SU-DHL-6 (cell line): ENCODE measurements at regions not wholly inside any gene's neighbourhood (a gene's known extent, or its start where the extent isn't known, plus 50 kb on each side); places are given as distances from the start of the nearest gene placed in this dataset.

Experiments used
- CTCF ChIP-seq: fragments of 200-600 bp; sonication (generic); IDR thresholded peaks from one replicate; pipeline ENCODE4 v1.5.1; 2017; ENCODE audit warnings: antibody characterized with exemption, mild to moderate bottlenecking, low read length, moderate library complexity; ENCODE audit not compliant: insufficient read depth, poor library complexity, severe bottlenecking
- EZH2phosphoT487 ChIP-seq: fragments of 200-600 bp; sonication (generic), shearing (Covaris generic); conservative IDR thresholded peaks from 2 replicates; pipeline ENCODE4 v1.6.1; 2018; ENCODE audit warnings: mild to moderate bottlenecking, antibody characterized with exemption, low read length, moderate library complexity, mixed read lengths

DNA sequence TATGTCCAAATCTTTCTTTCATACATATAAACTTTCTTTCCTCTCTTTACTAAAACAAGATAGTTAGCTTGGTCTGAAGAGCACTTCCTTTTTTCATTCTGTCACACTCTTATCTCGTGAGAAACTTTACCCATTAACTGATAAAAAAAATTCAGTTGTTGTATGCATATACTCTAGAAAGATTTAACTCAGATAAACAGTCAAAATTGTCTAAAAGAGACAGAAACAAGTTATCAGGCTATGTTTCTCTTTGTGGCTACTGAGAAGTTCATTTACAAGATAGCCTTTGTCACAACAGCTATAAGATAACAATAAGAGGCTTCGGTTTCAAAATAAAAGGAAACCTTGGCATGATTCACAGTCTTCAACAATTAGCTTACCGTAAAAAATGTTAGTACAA lies 235.7 kb upstream of the ATP10A start:
- no peak for TF ChIP-seq CTCF
- no peak for TF ChIP-seq EZH2phosphoT487
